UCSD-AML1 (cell line): ENCODE measurements at regions not wholly inside any gene's neighbourhood (a gene's known extent, or its start where the extent isn't known, plus 50 kb on each side); places are given as distances from the start of the nearest gene placed in this dataset.
A peak's percentile ranks its signal among the peaks of the same experiment; 100 is the strongest.

Experiments
- DNase-seq: peaks from one replicate; lab custom pipeline; 2025; ENCODE audit not compliant: unreplicated experiment; lab: John Stamatoyannopoulos, UW

- DNase-seq = no peak
Observed at GRCh38 chr6:148142821-148143220, 199.8 kb upstream of the SASH1 start.

DNA sequence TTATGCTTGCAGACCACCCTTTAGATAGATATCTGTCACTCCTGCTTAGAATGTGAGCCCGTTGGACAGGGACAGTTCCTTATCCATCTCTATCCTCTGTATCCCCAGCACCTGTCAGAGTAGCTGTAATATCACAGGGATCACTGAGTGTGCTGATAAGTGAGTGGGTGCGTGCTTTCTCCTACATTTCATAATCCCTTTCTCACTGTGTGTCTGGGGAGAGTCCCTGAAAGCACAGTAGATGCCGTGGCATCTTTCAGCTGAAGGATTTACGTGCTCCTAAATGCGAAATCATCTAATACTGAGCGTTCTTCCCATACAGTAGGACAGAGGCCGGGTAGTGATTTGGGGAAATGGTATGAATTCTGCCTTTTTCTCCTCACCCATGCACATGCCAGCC, 198.9 kb upstream of the SASH1 start:
- DNase-seq = no peak

GRCh38 chr6:148144917-148145521, 197.6 kb upstream of the SASH1 start:
- peak; percentile 62 for DNase-seq

GRCh38 chr6:148146717-148147462, 195.7 kb upstream of the SASH1 start:
- no peak for DNase-seq

- no peak for DNase-seq
Observed at GRCh38 chr6:148147463-148147830, 195.2 kb upstream of the SASH1 start.

GRCh38 chr6:148151896-148152643, 190.6 kb upstream of the SASH1 start:
- no peak for DNase-seq

GRCh38 chr6:148154668-148155067, 188.0 kb upstream of the SASH1 start:
- no peak for DNase-seq

DNA sequence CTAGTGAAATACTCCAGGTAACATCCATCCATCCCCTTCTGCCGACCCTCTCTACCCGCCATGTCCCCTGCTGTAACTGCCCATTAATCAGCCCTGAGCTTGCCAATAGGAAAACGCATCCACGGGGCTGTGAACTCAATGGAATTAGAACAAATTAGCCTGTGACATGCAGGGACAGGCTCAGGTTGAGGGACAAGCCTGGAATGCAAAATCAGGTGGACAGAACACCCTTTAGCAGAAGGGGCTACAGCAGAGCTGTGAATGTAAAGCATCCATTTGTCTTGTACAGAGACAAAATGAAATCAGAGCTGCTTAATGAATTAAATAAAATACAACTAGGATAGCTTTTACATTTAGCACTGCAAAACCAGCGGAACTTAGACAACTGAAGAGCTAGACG, 187.3 kb upstream of the SASH1 start:
- DNase-seq = no peak

DNA sequence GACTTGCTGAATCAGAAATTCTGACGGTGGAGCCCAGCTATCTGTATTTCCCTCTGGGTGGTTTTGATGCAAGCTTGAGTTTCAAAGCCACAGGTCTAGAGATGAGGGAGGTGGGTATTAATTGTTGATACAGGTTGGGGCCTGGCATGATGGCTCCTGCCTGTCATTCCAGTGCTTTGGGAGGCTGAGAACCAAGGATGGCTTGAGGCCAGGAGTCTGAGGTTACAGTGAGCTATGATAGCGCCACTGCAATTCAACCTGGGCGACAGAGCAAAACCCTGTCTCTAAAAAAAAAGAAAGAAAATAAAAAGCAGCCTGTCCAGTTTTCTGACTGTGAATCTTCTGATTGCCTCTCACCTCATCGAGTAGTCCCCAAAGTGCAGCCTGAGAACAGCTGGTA, 184.8 kb upstream of the SASH1 start:
- no peak for DNase-seq

DNA sequence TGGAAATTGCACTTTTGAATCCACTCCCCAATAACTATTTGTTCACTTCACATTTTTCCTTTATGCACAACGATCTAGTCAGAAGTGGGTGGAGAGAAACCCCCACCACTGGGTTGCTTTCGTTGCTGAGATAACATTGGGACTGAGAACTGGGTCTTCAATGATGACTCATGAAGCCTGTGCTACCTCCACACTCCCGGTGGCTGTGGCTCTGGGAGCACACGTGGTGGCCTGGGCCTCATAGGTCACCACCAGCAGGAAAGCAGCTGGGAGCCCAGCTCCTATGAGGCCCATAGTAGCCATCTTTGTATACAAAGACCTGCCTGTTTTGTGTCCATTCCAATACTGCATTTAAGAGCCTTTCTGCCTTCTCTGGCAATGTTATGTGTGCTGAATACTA, 178.0 kb upstream of the SASH1 start:
- DNase-seq = no peak

DNA sequence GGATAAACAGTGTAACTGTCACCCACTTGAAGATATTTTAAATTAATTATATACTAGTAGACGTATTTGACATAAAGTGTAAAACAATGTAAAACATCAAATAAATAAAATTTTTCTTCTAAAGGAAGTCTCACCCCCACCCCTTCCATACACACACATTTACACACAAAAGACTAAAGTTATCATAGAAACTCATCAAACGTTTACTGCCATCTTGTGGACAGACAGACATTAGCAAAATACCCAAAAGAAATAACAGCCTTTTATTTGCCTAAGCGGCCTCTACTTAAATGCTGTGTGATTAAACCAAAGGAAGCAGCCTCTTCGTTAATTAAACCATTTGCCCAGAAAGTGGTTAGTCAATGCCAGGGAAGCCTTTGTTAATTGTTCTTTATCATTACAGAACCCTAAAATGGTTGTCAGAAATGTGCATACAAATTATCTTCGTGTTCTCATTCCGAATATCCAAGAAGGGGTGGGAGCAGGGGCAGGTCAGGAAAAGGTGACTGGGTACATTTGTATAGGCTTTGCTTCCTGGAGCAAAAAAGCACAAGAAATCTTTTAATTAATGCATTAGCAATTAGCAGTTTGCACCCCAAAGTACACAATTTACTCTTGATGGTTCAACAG, 176.2 kb upstream of the SASH1 start:
- DNase-seq = no peak

DNA sequence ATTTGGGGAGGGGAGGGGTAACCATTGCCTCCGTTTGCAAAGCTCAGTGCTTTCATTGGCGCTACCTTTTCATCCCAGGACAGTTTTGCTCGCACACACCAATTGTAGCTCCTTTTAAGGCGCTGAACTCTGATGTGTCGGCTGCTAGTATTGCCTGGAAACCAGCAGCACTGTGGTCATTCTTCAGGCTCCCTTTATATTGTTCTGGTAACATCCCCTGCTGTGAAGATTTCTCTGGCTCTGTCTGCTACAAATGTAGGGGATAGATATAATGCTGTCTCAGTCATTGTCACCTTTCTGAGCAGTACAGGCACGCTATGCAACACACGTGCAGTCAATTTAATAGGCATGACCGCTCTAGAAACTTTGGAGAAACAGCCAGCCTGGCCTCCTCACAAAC, 172.9 kb upstream of the SASH1 start:
- DNase-seq = no peak

DNA sequence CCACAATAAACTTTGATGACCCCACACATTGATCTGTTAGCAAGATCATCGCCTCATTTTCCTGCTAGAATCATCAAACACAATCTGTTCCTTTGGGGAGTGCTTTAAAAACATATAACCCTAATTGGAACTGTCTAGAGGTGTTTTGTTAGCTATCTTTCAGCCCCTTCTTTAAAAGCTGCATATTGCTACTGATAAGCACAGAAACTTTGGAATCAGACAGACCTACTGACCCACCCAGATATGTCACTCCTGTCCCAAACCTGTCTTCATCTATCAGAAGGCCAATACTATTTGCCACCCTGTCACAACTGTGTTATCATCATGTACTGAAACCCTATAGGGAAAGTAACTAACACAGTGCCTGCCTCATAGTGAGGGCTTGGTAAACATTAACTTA, 172.4 kb upstream of the SASH1 start:
- no peak for DNase-seq

DNA sequence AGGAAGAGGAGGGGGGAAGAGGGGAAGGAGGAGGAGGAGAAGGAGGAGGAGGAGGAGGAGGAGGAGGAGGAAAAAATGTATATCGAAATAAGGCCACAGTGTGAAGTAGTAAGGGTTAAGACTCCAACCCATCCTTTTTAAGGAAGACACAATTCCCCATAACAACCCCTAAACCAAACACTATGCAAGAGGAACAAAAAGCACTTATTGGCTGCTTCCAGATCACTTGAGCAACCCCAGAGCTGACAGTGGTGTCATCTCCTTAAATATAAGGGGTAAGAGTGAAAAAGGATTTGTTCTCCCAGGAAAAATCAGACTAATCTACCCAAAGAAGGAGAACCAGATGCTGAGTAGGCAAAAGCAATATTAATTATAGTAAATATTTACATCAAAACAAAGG, 169.1 kb upstream of the SASH1 start:
- no peak for DNase-seq

DNA sequence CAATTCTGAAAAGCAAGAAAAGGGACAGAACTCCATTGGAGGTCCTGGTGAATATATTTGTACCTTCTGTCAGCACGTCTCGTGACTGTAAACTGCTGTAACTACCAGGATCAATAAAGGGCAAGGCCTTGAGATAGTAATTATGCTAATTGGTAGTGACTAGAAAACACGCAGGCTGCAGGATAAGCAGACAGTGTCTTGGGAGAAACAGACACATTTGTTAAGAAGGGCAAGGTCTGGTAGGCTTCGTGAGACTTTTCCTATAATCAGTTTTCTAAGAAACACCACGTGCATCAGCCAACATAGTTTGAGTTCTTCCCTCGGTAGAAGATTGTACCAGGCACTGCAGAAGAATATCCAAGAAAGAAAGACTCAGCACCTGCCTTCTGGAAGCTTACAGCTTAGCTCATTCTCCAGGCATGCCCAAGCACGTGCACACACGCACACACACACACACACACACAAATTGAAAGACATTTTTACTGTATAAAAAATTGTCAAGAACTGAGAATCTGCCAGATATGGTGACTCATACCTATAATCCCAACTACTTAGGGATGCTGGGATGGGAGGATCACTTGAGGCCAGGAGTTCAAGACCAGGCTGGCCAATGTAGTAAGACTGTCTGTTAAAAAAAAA, 167.0 kb upstream of the SASH1 start:
- DNase-seq = no peak

- DNase-seq = peak; percentile 35
Observed at GRCh38 chr6:148177589-148178233, 164.9 kb upstream of the SASH1 start.

- DNase-seq = no peak
Observed at GRCh38 chr6:148179786-148180185, 162.9 kb upstream of the SASH1 start.

DNA sequence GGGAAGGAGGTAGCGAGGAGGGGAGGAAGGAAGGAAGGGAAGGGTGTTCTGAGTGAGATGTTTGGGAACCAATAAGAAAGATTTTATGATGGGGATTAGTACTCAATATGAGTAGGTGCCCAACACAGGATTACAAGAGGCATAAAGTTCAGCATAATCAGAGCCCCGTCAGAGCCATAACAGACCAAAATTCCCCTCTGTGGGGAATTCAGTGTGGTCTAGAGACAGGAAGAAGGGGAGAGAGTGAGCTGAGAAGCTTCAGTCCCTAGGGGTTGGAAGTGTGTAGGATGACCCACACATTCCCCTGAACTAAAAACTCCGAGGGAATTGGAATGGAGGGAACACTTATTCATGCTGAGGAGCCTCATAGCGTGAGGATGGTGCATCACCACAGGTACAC, 160.3 kb upstream of the SASH1 start:
- no peak for DNase-seq

GRCh38 chr6:148183776-148184175, 158.9 kb upstream of the SASH1 start:
- no peak for DNase-seq

- DNase-seq = no peak
Observed at GRCh38 chr6:148186916-148187315, 155.7 kb upstream of the SASH1 start.

DNA sequence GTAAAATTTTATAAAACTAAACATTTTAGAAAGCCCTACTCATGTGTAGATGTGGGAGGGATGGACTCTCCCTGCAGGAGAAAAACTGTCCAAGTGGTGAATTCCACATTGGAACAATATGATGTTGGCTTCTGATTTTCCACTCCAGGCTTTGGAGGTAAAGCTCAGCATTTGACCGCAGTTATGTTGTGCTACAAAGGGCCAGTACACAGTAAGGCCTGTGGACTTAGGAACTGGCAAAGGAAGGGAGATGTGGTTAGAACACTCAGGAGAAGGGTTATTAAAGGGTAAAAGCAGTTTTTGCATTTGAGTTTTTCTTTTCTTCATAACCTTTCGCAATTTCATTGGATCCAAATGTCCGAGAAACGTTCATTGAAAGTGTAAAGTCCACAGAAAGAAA, 150.3 kb upstream of the SASH1 start:
- DNase-seq = no peak
